GM13976 (cell line): ENCODE measurements at regions not wholly inside any gene's neighbourhood (a gene's known extent, or its start where the extent isn't known, plus 50 kb on each side); places are given as distances from the start of the nearest gene placed in this dataset.

Experiments used
- DNase-seq: peaks from one replicate; pipeline ENCODE4 v3.0.0; 2012; ENCODE audit warnings: low spot score
- CTCF ChIP-seq: IDR thresholded peaks from 2 replicates; pipeline ENCODE4 v1.5.1; 2012; ENCODE audit warnings: borderline replicate concordance, mild to moderate bottlenecking; ENCODE audit not compliant: insufficient read depth; ENCODE audit errors: extremely low read depth, missing control alignments, control extremely low read depth
- in situ Hi-C: fragments of 300-500 bp; cut with MboI; formaldehyde crosslinking; loops from one replicate; pipeline ENCODE4 v1.12.0; 2022; ENCODE audit warnings: low sequenced_read_pairs, mixed read lengths, inconsistent platforms; ENCODE audit not compliant: unreplicated experiment

- in situ Hi-C loops, result no loop called here
- no peak for DNase-seq
- no peak for TF ChIP-seq CTCF
Observed at GRCh38 chr2:239725551-239725890, 299.6 kb downstream of the NDUFA10 start.

GRCh38 chr2:239724851-239725550 lies 300.1 kb downstream of the NDUFA10 start:
- in situ Hi-C loops, result no loop called here
- TF ChIP-seq CTCF, result no peak
- DNase-seq, result no peak

- no peak for DNase-seq
Observed at GRCh38 chr2:239724194-239724849, 300.8 kb downstream of the NDUFA10 start.

GRCh38 chr2:239723486-239724193 lies 301.5 kb downstream of the NDUFA10 start:
- in situ Hi-C loops, result no loop called here
- no peak for DNase-seq
- no peak for TF ChIP-seq CTCF

More at GRCh38 chr2:239724194-239724849, 300.8 kb downstream of the NDUFA10 start:
- in situ Hi-C loops, result no loop called here
- TF ChIP-seq CTCF, result no peak

GRCh38 chr2:239722760-239723470 lies 302.2 kb downstream of the NDUFA10 start:
- no peak for TF ChIP-seq CTCF
- no peak for DNase-seq
- in situ Hi-C loops, result no loop called here
